Activated naive CD4-positive, alpha-beta T cell treated with anti-CD3 and anti-CD28 coated beads, Interleukin-2, amount 10 ng/mL, durations not matched to agents 7 days and 5 days (primary cell): ENCODE measurements at regions not wholly inside any gene's neighbourhood (a gene's known extent, or its start where the extent isn't known, plus 50 kb on each side); places are given as distances from the start of the nearest gene placed in this dataset.
"Not testable (repeated sequence)": the region's sequence is repeated elsewhere in the genome, so short reads cannot be mapped to it uniquely, and the experiment has no call there.

Source experiments
- CTCF ChIA-PET: fragments of 350-600 bp; sonication (Branson Sonifier 250); formaldehyde crosslinking; loops from one replicate; lab custom pipeline; 2021; ENCODE audit warnings: antibody characterized with exemption; lab: Charles Lee
- DNase-seq: peaks from one replicate; pipeline ENCODE4 v3.0.0-alpha.2; 2020
- H3K27ac Mint-ChIP-seq: one replicate; pipeline ENCODE4 v1.8.0; 2021; ENCODE audit warnings: mild to moderate bottlenecking, moderate library complexity, mixed read lengths
- H3K27me3 Mint-ChIP-seq: one replicate; pipeline ENCODE4 v1.8.0; 2021; ENCODE audit warnings: mild to moderate bottlenecking, mixed read lengths
- H3K36me3 Mint-ChIP-seq: one replicate; pipeline ENCODE4 v1.8.0; 2021; ENCODE audit warnings: mixed read lengths
- H3K4me1 Mint-ChIP-seq: one replicate; pipeline ENCODE4 v1.8.0; 2021; ENCODE audit warnings: mixed read lengths
- H3K4me3 Mint-ChIP-seq: one replicate; pipeline ENCODE4 v1.8.0; 2021; ENCODE audit warnings: mild to moderate bottlenecking, moderate library complexity, mixed read lengths
- H3K9me3 Mint-ChIP-seq: one replicate; pipeline ENCODE4 v1.8.0; 2021; ENCODE audit warnings: mixed read lengths

DNA sequence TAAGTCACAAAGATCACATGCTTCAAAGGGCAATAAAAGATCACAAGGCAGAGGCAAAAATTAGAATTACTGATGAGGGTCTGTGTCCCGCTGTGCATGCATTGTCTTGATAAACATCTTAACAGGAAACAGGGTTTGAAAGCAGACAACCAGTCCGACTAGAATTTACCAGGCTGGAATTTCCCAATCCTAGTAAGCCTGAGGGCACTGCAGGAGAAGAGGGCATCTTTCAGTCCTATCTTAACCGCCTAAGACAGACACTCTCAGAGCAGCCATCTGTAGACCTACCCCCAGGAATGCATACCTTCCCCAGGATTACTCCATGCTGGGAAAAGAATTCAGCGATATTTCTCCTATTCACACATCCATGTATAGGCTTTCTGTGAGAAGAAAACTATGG, 465.8 kb upstream of the TMEFF2 start:
- not testable (repeated sequence) for DNase-seq, H3K36me3 Mint-ChIP-seq, H3K27ac Mint-ChIP-seq, H3K4me1 Mint-ChIP-seq, H3K9me3 Mint-ChIP-seq, H3K4me3 Mint-ChIP-seq, H3K27me3 Mint-ChIP-seq
- CTCF ChIA-PET = interaction anchor here (0.7 kb wide), 1 partner anchor 1396 kb away, joined by 3 read pairs; no protein-coding TSS in a partner anchor

DNA sequence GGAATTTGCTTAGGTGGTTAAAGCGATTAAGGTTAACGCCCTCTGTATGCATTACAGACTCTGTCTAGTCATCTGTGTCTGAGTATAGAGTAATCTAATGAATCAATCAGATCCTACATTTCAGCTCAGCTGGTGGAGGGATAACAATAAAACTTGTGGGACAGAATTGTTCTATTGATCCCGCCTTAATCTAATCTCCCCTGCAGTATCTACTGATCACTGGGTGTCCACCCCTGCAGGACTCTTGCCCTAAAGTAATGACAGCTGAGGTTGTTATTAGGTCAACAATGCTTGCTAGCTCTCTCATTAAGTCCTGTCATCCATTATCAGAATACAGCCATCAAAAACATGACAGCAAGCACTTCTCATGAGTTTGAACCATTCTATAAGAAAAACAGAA, 462.6 kb upstream of the TMEFF2 start:
- Mint-ChIP-seq H3K4me1 (no peaks in the 10 kb centered on the region), H3K27me3 (no peaks in the 10 kb centered on the region), H3K4me3 (no peak overlapping the region), H3K9me3 (no peaks in the 10 kb centered on the region), H3K27ac (no peak overlapping the region), H3K36me3 (no peaks in the 10 kb centered on the region)
- no peak for DNase-seq
- CTCF ChIA-PET = no interaction called here

DNA sequence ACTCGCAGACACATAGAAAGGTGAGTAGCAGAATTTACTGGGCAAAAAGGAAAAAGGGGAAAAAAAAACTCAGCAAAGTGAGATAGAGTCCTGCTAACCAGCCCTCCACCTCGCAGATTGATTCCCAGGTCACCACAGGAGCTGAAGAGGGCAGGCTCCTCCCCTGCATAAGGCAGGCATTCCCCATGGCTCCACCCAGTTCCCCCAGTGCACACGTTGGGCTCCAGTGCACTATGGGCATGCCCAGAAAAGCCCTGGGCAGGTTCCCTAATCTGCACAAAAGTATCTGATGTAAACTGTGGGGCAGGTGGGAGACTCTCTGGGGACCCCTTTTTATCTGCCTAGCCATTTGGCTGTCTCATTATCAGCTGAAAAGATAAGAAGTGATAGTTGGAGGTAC, 461.2 kb upstream of the TMEFF2 start:
- DNase-seq = no peak
- Mint-ChIP-seq H3K36me3 (no peaks in the 10 kb centered on the region), H3K4me1 (no peaks in the 10 kb centered on the region), H3K27ac (no peak overlapping the region), H3K4me3 (no peak overlapping the region), H3K9me3 (no peaks in the 10 kb centered on the region), H3K27me3 (no peaks in the 10 kb centered on the region)
- CTCF ChIA-PET = no interaction called here

DNA sequence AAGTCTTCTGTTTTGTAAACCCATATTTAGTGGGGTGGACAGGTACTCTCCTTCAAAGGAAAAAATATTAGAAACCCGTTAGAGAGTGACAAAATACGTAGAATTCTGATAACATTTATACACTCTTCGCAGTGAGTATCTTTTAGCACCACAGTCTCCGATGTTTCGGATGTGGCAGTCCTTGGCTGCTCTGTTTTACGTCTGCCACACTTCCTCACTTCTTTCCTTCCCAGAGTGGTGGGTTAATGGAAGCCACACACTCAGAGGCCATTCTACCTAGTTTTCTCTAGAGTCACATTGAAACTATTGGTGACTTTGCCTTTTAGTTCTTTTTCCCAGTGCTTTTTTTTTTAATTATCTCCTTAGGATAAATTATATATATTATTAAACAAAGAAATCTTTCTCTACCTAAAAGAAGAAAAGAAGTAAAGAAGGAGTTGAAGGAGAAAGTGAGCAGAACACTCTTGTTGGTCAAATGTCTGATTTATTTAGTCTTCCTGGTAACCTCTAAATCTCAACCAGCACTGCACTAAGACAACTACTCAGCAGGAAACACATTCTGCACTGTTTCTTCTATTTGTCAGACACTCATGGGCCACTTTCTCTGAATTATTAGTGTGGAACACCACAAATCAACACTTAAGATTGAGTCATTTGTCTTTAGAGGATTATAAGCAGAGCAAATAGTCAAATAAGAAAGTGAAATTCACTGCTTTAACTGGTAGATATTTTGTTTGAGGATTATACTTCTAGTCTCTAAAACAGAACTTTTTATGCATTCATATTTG, 451.3 kb upstream of the TMEFF2 start:
- H3K27ac Mint-ChIP-seq = no peak overlapping the region
- no peaks in the 10 kb centered on the region for H3K36me3 Mint-ChIP-seq
- no peak overlapping the region for H3K4me3 Mint-ChIP-seq
- no peaks in the 10 kb centered on the region for H3K4me1 Mint-ChIP-seq
- H3K27me3 Mint-ChIP-seq = no peaks in the 10 kb centered on the region
- no peaks in the 10 kb centered on the region for H3K9me3 Mint-ChIP-seq
- no peak for DNase-seq
- CTCF ChIA-PET = no interaction called here

DNA sequence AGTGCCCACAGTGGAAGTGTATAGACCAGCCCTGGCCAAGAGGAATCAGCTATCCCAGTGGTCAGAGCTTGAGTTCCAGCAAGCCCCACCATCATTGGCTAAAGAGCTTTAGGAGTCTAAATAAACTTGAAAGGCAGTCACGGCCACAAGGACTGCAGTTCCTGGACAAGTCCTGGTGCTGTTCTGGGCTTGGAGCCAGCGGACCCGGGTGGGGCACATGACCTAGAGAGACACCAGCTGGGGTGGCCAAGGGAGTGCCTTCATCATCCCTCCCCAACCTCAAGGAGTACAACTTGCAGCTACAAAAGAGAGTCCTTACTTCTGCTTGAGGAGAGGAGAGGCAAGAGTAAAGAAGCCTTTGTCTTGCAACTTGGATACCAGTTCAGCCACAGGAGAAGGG, 439.8 kb upstream of the TMEFF2 start:
- Mint-ChIP-seq H3K36me3 (no peaks in the 10 kb centered on the region), H3K27me3 (no peaks in the 10 kb centered on the region), H3K4me3 (no peak overlapping the region), H3K27ac (no peak overlapping the region), H3K4me1 (no peaks in the 10 kb centered on the region), H3K9me3 (no peaks in the 10 kb centered on the region)
- CTCF ChIA-PET = no interaction called here
- DNase-seq = no peak

DNA sequence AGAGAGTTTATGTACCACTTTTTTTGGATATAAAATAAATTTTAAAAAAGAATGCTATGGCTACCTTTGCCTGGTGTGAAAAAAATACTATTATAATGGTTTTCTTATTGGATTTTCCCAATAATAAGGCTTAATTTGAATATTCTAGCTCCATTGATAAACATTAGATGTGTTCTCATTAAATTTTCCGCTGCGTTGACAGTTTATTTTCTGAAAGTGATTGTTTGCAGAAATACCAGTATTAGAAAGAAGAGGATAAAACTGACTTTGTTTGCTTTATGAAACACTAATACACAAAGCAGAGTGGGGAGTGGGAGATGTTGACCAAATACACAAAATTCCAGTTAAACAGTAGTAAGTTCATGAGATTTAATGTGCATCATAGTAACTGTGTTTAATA, 433.3 kb upstream of the TMEFF2 start:
- H3K27me3 Mint-ChIP-seq = no peaks in the 10 kb centered on the region
- no peaks in the 10 kb centered on the region for H3K4me1 Mint-ChIP-seq

DNA sequence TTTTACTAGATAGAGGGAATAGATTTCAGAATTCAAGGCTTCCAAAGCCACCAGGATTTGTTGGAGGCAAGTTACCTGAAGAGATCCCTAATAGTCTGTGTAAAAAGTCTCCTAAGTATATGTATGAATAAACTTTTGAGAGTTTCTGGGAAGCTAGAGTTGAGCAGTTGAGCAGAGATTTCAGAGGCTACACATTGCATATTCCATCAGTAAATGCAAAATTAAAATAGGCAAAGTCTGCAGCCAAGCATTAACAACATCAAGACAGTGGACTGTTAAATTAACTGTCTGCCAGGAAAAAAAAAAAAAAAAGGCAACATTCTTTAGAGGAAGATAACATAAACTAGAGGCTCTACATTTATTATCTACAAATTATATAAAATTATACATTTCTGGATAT, 420.4 kb upstream of the TMEFF2 start:
- H3K4me3 Mint-ChIP-seq = no peak overlapping the region
- H3K4me1 Mint-ChIP-seq = no peaks in the 10 kb centered on the region
- H3K9me3 Mint-ChIP-seq = no peaks in the 10 kb centered on the region

More for the DNA sequence above, 433.3 kb upstream of the TMEFF2 start:
- Mint-ChIP-seq H3K36me3 (no peaks in the 10 kb centered on the region), H3K4me3 (no peak overlapping the region), H3K27ac (no peak overlapping the region), H3K9me3 (no peaks in the 10 kb centered on the region)
- CTCF ChIA-PET = no interaction called here
- no peak for DNase-seq

DNA sequence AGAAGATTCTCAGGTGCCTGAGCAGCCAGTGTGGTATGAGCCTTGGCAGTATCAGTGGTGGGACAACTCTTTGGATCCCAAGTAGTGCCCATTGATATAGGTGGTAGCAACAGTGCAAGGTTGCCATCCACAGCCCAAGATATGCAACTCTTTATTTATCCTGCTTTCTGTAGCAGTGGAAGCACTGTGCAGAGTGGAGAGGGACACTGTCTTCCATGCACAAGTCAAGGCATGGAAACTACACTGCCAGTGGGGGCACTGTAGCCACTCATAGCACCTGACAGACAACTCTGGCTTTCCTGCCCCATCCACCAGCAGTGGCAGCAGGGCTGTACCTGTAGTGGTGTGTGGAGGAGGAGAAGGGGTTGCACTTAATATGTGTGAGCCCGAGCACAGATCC, 409.6 kb upstream of the TMEFF2 start:
- CTCF ChIA-PET = no interaction called here
- no peaks in the 10 kb centered on the region for H3K27me3 Mint-ChIP-seq
- no peak overlapping the region for H3K27ac Mint-ChIP-seq
- H3K4me1 Mint-ChIP-seq = no peaks in the 10 kb centered on the region
- peaks cover 9% of the 10 kb centered on the region for H3K9me3 Mint-ChIP-seq
- H3K4me3 Mint-ChIP-seq = no peak overlapping the region
- no peak for DNase-seq
- no peaks in the 10 kb centered on the region for H3K36me3 Mint-ChIP-seq

More for the DNA sequence above, 420.4 kb upstream of the TMEFF2 start:
- no peak overlapping the region for H3K27ac Mint-ChIP-seq
- H3K36me3 Mint-ChIP-seq = no peaks in the 10 kb centered on the region
- no peaks in the 10 kb centered on the region for H3K27me3 Mint-ChIP-seq
- CTCF ChIA-PET = no interaction called here
- DNase-seq = no peak

DNA sequence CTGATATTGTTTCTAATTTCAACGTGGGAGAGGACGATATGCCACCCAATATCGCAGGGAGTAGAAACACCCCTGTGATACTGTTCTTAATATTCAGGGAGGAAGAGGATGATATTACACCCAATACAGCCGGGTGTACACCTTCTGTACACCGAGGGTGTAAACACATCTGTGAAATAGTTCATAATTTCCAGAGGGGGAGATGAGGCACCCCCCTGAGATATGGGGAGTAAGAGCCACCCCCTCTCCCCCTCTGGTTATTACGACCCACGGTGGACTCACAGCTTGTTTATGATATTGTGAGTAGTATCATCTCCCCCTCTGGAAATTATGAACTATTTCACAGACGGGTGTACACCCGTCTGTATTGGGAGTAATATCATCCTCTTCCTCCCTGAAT, 403.9 kb upstream of the TMEFF2 start:
- H3K9me3 Mint-ChIP-seq, H3K27me3 Mint-ChIP-seq, H3K4me3 Mint-ChIP-seq, H3K4me1 Mint-ChIP-seq, H3K36me3 Mint-ChIP-seq, CTCF ChIA-PET, DNase-seq, H3K27ac Mint-ChIP-seq: not testable (repeated sequence)

DNA sequence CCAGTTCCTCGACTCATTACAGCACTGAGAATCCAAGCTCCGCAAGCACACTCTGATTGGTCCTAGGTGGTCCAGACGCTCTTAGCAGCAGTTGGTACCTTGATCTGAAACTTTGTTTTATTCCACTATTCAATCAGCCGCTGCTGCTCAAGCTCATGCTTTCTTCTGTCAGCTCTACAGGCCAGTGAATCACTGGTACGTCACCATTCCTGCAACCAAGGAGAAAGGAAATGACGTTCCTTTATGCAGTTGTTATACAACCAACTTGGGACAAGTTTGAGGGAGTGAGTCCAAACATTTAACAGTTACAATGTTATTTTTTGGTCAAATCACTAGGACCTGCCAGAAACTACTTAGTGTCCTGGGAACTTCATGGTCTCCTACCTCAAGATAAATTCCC, 398.8 kb upstream of the TMEFF2 start:
- Mint-ChIP-seq H3K36me3 (no peaks in the 10 kb centered on the region), H3K27ac (no peak overlapping the region), H3K9me3 (no peaks in the 10 kb centered on the region), H3K27me3 (no peaks in the 10 kb centered on the region), H3K4me3 (no peak overlapping the region), H3K4me1 (no peaks in the 10 kb centered on the region)
- DNase-seq = no peak
- CTCF ChIA-PET = no interaction called here

DNA sequence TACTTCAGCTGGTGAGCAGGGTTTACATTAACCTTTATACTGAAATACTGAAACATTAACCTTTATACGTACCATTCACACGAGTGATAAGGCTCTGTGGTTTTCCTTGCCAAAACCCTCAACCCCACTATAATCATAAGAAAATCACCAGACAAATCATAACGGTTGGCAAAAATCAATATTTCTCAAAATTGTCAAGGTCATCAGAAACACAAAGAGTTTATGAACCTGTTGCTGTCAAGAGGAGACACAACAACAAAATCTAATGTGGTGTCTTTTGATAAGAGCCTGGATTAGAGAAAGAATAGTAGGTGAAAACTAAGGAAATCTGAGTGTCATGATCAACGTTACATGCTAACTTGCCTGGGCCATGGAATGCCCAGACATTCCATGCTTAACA, 396.9 kb upstream of the TMEFF2 start:
- Mint-ChIP-seq H3K27me3 (no peaks in the 10 kb centered on the region), H3K4me3 (no peak overlapping the region), H3K4me1 (no peaks in the 10 kb centered on the region), H3K9me3 (no peaks in the 10 kb centered on the region), H3K27ac (no peak overlapping the region), H3K36me3 (no peaks in the 10 kb centered on the region)
- CTCF ChIA-PET = no interaction called here
- DNase-seq = no peak

DNA sequence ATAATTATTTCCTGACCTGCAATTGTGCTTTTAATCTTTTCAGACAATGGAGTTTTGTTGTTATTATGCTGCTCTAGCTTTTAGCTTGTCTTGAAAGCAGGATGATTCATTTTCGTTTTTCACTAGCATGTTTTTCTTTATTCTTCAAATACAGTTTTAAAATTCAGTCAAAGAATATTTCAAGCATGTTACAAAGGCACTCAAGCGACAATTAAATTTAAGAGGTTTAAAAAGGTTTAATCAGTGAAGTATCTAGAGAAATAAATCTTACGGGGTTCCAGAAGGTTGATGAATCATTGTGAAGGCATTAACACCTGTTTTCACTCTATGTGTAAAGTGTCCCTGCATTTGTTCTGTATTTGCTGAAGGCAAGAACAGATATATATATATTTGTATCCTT, 390.7 kb upstream of the TMEFF2 start:
- Mint-ChIP-seq H3K27ac (no peak overlapping the region), H3K4me3 (no peak overlapping the region), H3K9me3 (no peaks in the 10 kb centered on the region), H3K4me1 (no peaks in the 10 kb centered on the region), H3K36me3 (no peaks in the 10 kb centered on the region), H3K27me3 (no peaks in the 10 kb centered on the region)
- CTCF ChIA-PET = no interaction called here
- DNase-seq = no peak

DNA sequence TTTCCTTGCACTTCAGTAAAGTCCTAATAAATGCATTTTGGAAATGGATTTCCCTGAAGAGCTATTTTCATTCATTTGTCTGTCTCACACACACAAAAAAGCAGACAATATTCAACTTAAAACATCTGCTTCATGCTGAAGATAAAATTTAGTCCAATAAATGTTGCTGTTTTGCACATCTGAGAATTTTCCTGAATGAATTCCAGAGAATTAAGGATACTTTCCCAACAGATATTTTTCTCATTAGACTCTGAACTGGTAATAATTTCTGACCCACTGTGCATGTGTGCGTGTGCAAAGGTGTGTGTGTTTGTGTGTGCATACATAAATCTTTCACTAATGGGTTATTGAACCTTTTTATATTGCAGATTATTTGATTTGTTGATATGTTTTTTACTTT, 390.2 kb upstream of the TMEFF2 start:
- H3K27me3 Mint-ChIP-seq = no peaks in the 10 kb centered on the region
- no peak overlapping the region for H3K4me3 Mint-ChIP-seq
- no peaks in the 10 kb centered on the region for H3K36me3 Mint-ChIP-seq

DNA sequence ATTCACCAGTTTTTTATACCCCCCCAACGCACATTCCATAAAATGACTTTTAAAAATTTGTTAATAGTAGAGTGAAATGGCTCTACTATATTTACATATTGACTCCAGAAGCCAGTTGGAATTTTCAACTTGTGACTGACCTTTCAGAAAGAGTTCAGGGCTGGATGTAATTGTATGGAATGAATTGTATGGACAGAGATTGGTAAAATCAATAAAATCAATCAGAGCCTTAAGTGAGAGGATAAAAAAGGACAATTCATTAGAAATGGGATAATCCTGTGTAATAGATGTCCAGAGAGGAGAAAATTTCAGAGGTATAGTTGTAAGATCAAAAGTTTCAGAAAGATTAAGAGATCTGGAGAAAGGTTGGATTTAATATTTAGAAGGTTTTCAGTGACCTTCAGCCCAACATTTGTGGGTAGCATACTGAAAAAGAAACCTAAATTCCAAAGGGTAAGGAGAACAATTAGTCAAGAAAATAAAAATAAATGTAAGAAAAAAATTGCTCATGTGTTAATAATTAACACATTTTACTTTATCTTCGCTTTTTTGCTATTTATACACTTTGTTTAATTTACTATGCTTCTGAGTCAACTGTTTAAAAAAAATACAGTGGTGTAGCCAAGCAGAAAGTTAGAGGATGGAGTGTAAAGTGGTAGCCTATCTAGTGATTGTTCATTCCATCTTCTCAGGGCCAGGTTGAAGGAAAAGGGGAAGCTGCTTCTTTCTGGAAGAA, 385.4 kb upstream of the TMEFF2 start:
- no peaks in the 10 kb centered on the region for H3K36me3 Mint-ChIP-seq

More for the DNA sequence above, 390.2 kb upstream of the TMEFF2 start:
- CTCF ChIA-PET = no interaction called here
- no peak for DNase-seq
- Mint-ChIP-seq H3K4me1 (no peaks in the 10 kb centered on the region), H3K27ac (no peak overlapping the region), H3K9me3 (no peaks in the 10 kb centered on the region)

DNA sequence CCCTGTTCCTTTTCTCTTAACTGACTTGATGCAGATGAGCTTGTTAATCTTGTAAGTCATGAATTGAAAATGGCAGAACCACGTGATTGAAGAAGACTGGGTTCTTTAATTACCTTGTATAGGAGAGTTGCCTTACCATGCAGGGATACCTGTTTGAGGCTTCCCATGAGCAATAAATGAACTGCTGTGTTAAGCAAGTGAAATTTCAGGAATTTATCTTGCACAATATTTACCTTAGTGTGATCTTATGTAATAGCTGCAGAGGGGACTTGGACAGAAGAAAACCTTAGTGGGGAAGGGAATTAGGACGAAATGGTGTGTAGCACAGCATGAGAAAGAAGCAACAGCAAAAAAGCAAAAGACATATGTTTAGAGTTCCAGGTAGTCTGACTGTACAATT, 384.0 kb upstream of the TMEFF2 start:
- CTCF ChIA-PET = no interaction called here
- Mint-ChIP-seq H3K4me3 (no peak overlapping the region), H3K36me3 (no peaks in the 10 kb centered on the region), H3K9me3 (no peaks in the 10 kb centered on the region), H3K27me3 (no peaks in the 10 kb centered on the region), H3K4me1 (no peaks in the 10 kb centered on the region), H3K27ac (no peak overlapping the region)
- DNase-seq = no peak

More for the DNA sequence above, 385.4 kb upstream of the TMEFF2 start:
- Mint-ChIP-seq H3K27ac (no peak overlapping the region), H3K9me3 (no peaks in the 10 kb centered on the region), H3K4me3 (no peak overlapping the region), H3K4me1 (no peaks in the 10 kb centered on the region), H3K27me3 (no peaks in the 10 kb centered on the region)
- CTCF ChIA-PET = no interaction called here
- no peak for DNase-seq
